HEK293 (cell line): ENCODE measurements at regions not wholly inside any gene's neighbourhood (a gene's known extent, or its start where the extent isn't known, plus 50 kb on each side); places are given as distances from the start of the nearest gene placed in this dataset.

Experiments
- CTCF ChIA-PET: fragments of 350-600 bp; formaldehyde crosslinking; extraction: SDS; loops from one replicate; lab custom pipeline; 2021; ENCODE audit warnings: antibody characterized with exemption; lab: Yijun Ruan, JAX
- POLR2A ChIA-PET: fragments of 300-600 bp; formaldehyde crosslinking; extraction: SDS; loops from one replicate; lab custom pipeline; 2020; ENCODE audit warnings: antibody characterized with exemption, inconsistent platforms; lab: Yijun Ruan, JAX
- H3K27ac ChIP-seq: fragments of 200-500 bp; sonication (Bioruptor generic); 2 replicates; pipeline ENCODE4 v1.5.1; 2014; ENCODE audit warnings: low read depth, low read length, control low read depth, inconsistent platforms; ENCODE audit errors: extremely low read depth
- H3K36me3 ChIP-seq, 2 experiments: fragments of 200-500 bp in 1 of 2; sonication (Bioruptor generic) in 1 of 2; 1 replicate in 1 of 2; 2 replicates in 1 of 2; pipeline ENCODE4 v1.5.1; 2014 to 2017; ENCODE audit warnings: inconsistent platforms in 2 of 2, low read length in 2 of 2; ENCODE audit not compliant: control insufficient read depth in 2 of 2, insufficient read depth in 1 of 2
- H3K4me1 ChIP-seq: fragments of 200-500 bp; sonication (Bioruptor generic); 2 replicates; pipeline ENCODE4 v1.5.1; 2014; ENCODE audit warnings: mild to moderate bottlenecking, low read length, inconsistent platforms; ENCODE audit not compliant: control insufficient read depth, insufficient read depth
- H3K4me3 ChIP-seq: 2 replicates; pipeline ENCODE4 v1.5.1; 2011; ENCODE audit warnings: low read depth, mild to moderate bottlenecking, control low read depth, low read length, moderate library complexity
- H3K9me3 ChIP-seq: fragments of 200-500 bp; sonication (Bioruptor generic); 2 replicates; pipeline ENCODE4 v1.5.1; 2014; ENCODE audit warnings: low read depth, low read length, inconsistent platforms; ENCODE audit not compliant: control insufficient read depth, insufficient read depth
- GFI1B ChIP-seq: fragments of 450-650 bp; formaldehyde crosslinking; IDR thresholded peaks from 2 replicates; pipeline ENCODE4 v1.5.1; 2016; ENCODE audit warnings: missing biosample characterization, missing genetic modification characterization
- GLI4 ChIP-seq: fragments of 450-650 bp; formaldehyde crosslinking; IDR thresholded peaks from 2 replicates; pipeline ENCODE4 v1.5.1; 2016; ENCODE audit warnings: missing biosample characterization, missing genetic modification characterization
- IKZF3 ChIP-seq: fragments of 450-650 bp; IDR thresholded peaks from 2 replicates; pipeline ENCODE4 v1.5.0; 2018; ENCODE audit warnings: missing biosample characterization, mild to moderate bottlenecking, missing genetic modification characterization, moderate library complexity
- KLF10 ChIP-seq: fragments of 450-650 bp; IDR thresholded peaks from 2 replicates; pipeline ENCODE4 v1.5.1; 2018; ENCODE audit warnings: missing biosample characterization, mild to moderate bottlenecking, missing genetic modification characterization
- KLF16 ChIP-seq: fragments of 450-650 bp; formaldehyde crosslinking; IDR thresholded peaks from 2 replicates; pipeline ENCODE4 v1.5.1; 2017; ENCODE audit warnings: missing biosample characterization, missing genetic modification characterization
- MZF1 ChIP-seq: fragments of 450-650 bp; formaldehyde crosslinking; IDR thresholded peaks from 2 replicates; pipeline ENCODE4 v1.5.1; 2017; ENCODE audit warnings: missing biosample characterization, missing genetic modification characterization, borderline replicate concordance
- TCF7L2 ChIP-seq: IDR thresholded peaks from 2 replicates; pipeline ENCODE4 v1.6.1; 2011; ENCODE audit warnings: low read depth, mild to moderate bottlenecking, inconsistent platforms, low read length, moderate library complexity, borderline replicate concordance
- TRIM28 ChIP-seq: IDR thresholded peaks from 2 replicates; pipeline ENCODE4 v1.6.1; 2011; ENCODE audit warnings: low read length, control low read depth, borderline replicate concordance
- ZBTB48 ChIP-seq: fragments of 450-650 bp; formaldehyde crosslinking; IDR thresholded peaks from 2 replicates; pipeline ENCODE4 v1.5.1; 2016; ENCODE audit warnings: missing biosample characterization, missing genetic modification characterization
- ZFP3 ChIP-seq: fragments of 450-650 bp; formaldehyde crosslinking; IDR thresholded peaks from 2 replicates; pipeline ENCODE4 v1.5.1; 2016; ENCODE audit warnings: low read depth, missing biosample characterization, missing genetic modification characterization
- ZFP37 ChIP-seq: fragments of 450-650 bp; formaldehyde crosslinking; IDR thresholded peaks from 2 replicates; pipeline ENCODE4 v1.5.1; 2016; ENCODE audit warnings: missing biosample characterization, missing genetic modification characterization
- ZNF10 ChIP-seq: fragments of 450-650 bp; formaldehyde crosslinking; IDR thresholded peaks from 2 replicates; pipeline ENCODE4 v1.5.1; 2017; ENCODE audit warnings: missing biosample characterization, missing genetic modification characterization
- ZNF138 ChIP-seq: fragments of 450-650 bp; formaldehyde crosslinking; IDR thresholded peaks from 2 replicates; pipeline ENCODE4 v1.5.1; 2016; ENCODE audit warnings: missing biosample characterization, missing genetic modification characterization, borderline replicate concordance
- ZNF140 ChIP-seq: fragments of 450-650 bp; formaldehyde crosslinking; IDR thresholded peaks from 2 replicates; pipeline ENCODE4 v1.5.1; 2016; ENCODE audit warnings: missing biosample characterization, missing genetic modification characterization
- ZNF2 ChIP-seq: fragments of 450-650 bp; formaldehyde crosslinking; IDR thresholded peaks from 2 replicates; pipeline ENCODE4 v1.5.1; 2016; ENCODE audit warnings: missing biosample characterization, missing genetic modification characterization
- ZNF211 ChIP-seq: fragments of 450-650 bp; formaldehyde crosslinking; IDR thresholded peaks from 2 replicates; pipeline ENCODE4 v1.5.1; 2016; ENCODE audit warnings: low read depth, missing biosample characterization, missing genetic modification characterization
- ZNF24 ChIP-seq: fragments of 450-650 bp; formaldehyde crosslinking; IDR thresholded peaks from 2 replicates; pipeline ENCODE4 v1.5.1; 2016; ENCODE audit warnings: missing biosample characterization, missing genetic modification characterization
- ZNF555 ChIP-seq: fragments of 450-650 bp; formaldehyde crosslinking; conservative IDR thresholded peaks from 2 replicates; pipeline ENCODE4 v1.5.1; 2017; ENCODE audit warnings: missing biosample characterization, mild to moderate bottlenecking, missing genetic modification characterization, inconsistent platforms
- ZNF776 ChIP-seq: fragments of 450-650 bp; formaldehyde crosslinking; IDR thresholded peaks from 2 replicates; pipeline ENCODE4 v1.5.0; 2017; ENCODE audit warnings: missing biosample characterization, missing genetic modification characterization, borderline replicate concordance
- ZSCAN16 ChIP-seq: fragments of 450-650 bp; formaldehyde crosslinking; IDR thresholded peaks from 2 replicates; pipeline ENCODE4 v1.5.1; 2016; ENCODE audit warnings: missing biosample characterization, missing genetic modification characterization
- ZSCAN18 ChIP-seq: fragments of 450-650 bp; formaldehyde crosslinking; IDR thresholded peaks from 2 replicates; pipeline ENCODE4 v1.5.1; 2016; ENCODE audit warnings: missing biosample characterization, missing genetic modification characterization
- ZSCAN4 ChIP-seq: fragments of 450-650 bp; formaldehyde crosslinking; IDR thresholded peaks from 2 replicates; pipeline ENCODE4 v1.5.1; 2017; ENCODE audit warnings: missing biosample characterization, missing genetic modification characterization
- TF ChIP-seq, protein P1 (sequence below): fragments of 450-650 bp; formaldehyde crosslinking; IDR thresholded peaks from 2 replicates; pipeline ENCODE4 v1.5.1; 2016; ENCODE audit warnings: missing biosample characterization, missing genetic modification characterization
- TF ChIP-seq, protein P2 (sequence below): IDR thresholded peaks from 2 replicates; pipeline ENCODE4 v1.6.1; 2011; ENCODE audit warnings: mild to moderate bottlenecking, low read depth, low read length, borderline replicate concordance

DNA sequence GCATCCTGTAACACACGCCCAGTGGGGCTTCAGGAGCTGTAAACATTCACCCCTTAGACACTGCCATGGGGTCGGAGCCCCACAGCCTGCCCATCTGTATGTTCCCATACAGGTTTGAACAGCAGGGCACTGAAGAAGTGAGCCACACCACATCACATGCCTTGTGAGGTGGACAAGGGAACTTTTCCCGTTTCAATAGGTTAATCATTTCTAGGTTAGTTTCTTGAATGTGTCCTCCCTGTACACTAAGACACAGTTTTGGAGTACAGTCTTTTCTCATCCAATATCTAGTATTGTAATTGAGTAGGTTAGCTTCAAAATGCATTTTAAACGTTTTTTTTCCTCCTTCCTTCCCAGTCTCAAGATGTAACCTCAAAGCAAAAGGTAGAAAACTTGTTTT lies 700.2 kb upstream of the PCDH20 start:
- Histone ChIP-seq H3K36me3 (no peaks in the 10 kb centered on the region), H3K27ac (no peak overlapping the region), H3K9me3 (no peaks in the 10 kb centered on the region), H3K4me1 (no peaks in the 10 kb centered on the region), H3K4me3 (no peak overlapping the region)
- ChIA-PET POLR2A (no interaction called here), CTCF (no interaction called here)
- TF ChIP-seq ZNF555 (tag by site-specific recombination) (no peak), ZFP37 (no peak), KLF16 (tag by site-specific recombination) (no peak), ZNF2 (tag by site-specific recombination) (no peak), ZNF24 (tag by site-specific recombination) (no peak), ZBTB48 (tag by site-specific recombination) (no peak), MZF1 (tag by site-specific recombination) (no peak), ZNF10 (tag by site-specific recombination) (no peak), ZNF140 (no peak), ZNF776 (tag by site-specific recombination) (no peak), ZSCAN18 (tag by site-specific recombination) (no peak), GLI4 (tag by site-specific recombination) (no peak), KLF10 (no peak), ZNF211 (tag by site-specific recombination) (no peak), ZNF138 (no peak), IKZF3 (tag by site-specific recombination) (no peak)
- TF ChIP-seq, protein P1, sequence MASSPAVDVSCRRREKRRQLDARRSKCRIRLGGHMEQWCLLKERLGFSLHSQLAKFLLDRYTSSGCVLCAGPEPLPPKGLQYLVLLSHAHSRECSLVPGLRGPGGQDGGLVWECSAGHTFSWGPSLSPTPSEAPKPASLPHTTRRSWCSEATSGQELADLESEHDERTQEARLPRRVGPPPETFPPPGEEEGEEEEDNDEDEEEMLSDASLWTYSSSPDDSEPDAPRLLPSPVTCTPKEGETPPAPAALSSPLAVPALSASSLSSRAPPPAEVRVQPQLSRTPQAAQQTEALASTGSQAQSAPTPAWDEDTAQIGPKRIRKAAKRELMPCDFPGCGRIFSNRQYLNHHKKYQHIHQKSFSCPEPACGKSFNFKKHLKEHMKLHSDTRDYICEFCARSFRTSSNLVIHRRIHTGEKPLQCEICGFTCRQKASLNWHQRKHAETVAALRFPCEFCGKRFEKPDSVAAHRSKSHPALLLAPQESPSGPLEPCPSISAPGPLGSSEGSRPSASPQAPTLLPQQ (tag by site-specific recombination) = no peak

- Histone ChIP-seq H3K27ac (no peak overlapping the region), H3K36me3 (no peaks in the 10 kb centered on the region), H3K4me1 (no peaks in the 10 kb centered on the region), H3K4me3 (no peak overlapping the region), H3K9me3 (no peaks in the 10 kb centered on the region)
- peak; percentile 76; the same call in 1 of the 2 replicates for TF ChIP-seq TRIM28
- TF ChIP-seq GFI1B (tag by site-specific recombination) = no peak
- TF ChIP-seq TCF7L2 = 0 out of 2 replicates have a peak, but pooled peaks have one; percentile 3
- TF ChIP-seq ZFP3 = no peak
- TF ChIP-seq ZSCAN16 (tag by site-specific recombination) = no peak
- TF ChIP-seq ZSCAN4 (tag by site-specific recombination) = 0 out of 2 replicates have a peak, but pooled peaks have one; percentile 23
- TF ChIP-seq, protein P2, sequence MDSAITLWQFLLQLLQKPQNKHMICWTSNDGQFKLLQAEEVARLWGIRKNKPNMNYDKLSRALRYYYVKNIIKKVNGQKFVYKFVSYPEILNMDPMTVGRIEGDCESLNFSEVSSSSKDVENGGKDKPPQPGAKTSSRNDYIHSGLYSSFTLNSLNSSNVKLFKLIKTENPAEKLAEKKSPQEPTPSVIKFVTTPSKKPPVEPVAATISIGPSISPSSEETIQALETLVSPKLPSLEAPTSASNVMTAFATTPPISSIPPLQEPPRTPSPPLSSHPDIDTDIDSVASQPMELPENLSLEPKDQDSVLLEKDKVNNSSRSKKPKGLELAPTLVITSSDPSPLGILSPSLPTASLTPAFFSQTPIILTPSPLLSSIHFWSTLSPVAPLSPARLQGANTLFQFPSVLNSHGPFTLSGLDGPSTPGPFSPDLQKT = peak; percentile 21; the same call in 1 of the 2 replicates
- POLR2A ChIA-PET = no interaction called here
- CTCF ChIA-PET = no interaction called here
Observed at GRCh38 chr13:62113179-62113578, 697.5 kb upstream of the PCDH20 start.
